ENCODE measurements at regions not wholly inside any gene's neighbourhood (a gene's known extent, or its start where the extent isn't known, plus 50 kb on each side); places are given as distances from the start of the nearest gene placed in this dataset.

DNA sequence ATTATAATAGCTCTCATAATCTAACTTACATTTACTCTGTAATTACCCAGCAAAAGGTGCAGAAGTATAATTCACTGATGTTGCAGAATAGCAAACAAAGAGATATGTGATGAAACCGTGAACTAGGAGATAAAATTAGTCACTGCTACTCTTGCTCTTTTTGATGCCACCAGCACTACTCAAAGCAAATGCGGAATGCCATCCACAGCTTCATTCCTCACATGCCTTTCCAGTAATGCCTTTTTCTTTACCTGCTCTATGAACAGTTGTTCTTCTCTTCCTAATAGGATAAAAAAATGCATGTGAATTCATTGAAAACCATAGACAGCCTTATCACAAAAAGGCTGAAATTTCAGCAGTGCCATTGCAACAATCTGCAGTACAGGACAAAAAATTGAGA lies 1129.5 kb downstream of the DIAPH3 start:
- DNase-seq (ENCODE audit: unreplicated experiment): no peak
- intact Hi-C loops (cut with micrococcal nuclease): no loop called here
- Mint-ChIP-seq H3K27me3 (ENCODE audit: insufficient read depth, unreplicated experiment) (no peaks in the 10 kb centered on the region), H3K4me1 (ENCODE audit: insufficient read depth, unreplicated experiment) (peaks cover 5% of the 10 kb centered on the region), H3K4me3 (ENCODE audit: unreplicated experiment) (no peak overlapping the region), H3K36me3 (ENCODE audit: insufficient read depth, unreplicated experiment) (no peaks in the 10 kb centered on the region), H3K27ac (ENCODE audit: low read depth, unreplicated experiment) (no peak overlapping the region), H3K9me3 (ENCODE audit: unreplicated experiment) (no peaks in the 10 kb centered on the region)
- TF ChIP-seq, protein P1, sequence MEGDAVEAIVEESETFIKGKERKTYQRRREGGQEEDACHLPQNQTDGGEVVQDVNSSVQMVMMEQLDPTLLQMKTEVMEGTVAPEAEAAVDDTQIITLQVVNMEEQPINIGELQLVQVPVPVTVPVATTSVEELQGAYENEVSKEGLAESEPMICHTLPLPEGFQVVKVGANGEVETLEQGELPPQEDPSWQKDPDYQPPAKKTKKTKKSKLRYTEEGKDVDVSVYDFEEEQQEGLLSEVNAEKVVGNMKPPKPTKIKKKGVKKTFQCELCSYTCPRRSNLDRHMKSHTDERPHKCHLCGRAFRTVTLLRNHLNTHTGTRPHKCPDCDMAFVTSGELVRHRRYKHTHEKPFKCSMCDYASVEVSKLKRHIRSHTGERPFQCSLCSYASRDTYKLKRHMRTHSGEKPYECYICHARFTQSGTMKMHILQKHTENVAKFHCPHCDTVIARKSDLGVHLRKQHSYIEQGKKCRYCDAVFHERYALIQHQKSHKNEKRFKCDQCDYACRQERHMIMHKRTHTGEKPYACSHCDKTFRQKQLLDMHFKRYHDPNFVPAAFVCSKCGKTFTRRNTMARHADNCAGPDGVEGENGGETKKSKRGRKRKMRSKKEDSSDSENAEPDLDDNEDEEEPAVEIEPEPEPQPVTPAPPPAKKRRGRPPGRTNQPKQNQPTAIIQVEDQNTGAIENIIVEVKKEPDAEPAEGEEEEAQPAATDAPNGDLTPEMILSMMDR (IDR thresholded peaks at IDR 0.05; ENCODE audit: unreplicated experiment): no peak
- no TSS peak for BruUV-seq (replicated peaks)
- POLR2A ChIA-PET: no interaction called here
- CTCF ChIA-PET: no interaction called here

DNA sequence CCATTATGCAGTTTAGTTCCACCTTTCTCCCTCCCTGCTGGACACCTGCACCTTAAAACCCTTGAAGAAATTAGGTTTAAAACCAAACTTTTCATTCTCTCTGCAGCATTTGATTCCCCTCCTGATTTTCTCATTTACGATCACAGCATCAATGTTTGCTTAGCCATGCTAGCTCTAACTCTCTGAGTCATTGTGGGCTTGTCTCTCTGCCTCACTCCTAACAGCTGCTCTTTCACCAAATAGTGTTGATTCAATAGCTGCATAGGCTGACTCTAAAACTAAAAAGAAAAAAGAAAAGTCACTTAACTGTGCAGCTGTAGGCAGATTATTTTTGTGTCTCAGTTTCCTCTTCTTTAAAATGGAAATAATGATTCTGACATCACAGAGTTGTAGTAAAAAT lies 1124.9 kb downstream of the DIAPH3 start:
- Mint-ChIP-seq H3K4me3 (ENCODE audit: unreplicated experiment) (no peak overlapping the region), H3K27me3 (ENCODE audit: insufficient read depth, unreplicated experiment) (no peaks in the 10 kb centered on the region), H3K4me1 (ENCODE audit: insufficient read depth, unreplicated experiment) (peaks cover 5% of the 10 kb centered on the region), H3K36me3 (ENCODE audit: insufficient read depth, unreplicated experiment) (no peaks in the 10 kb centered on the region), H3K9me3 (ENCODE audit: unreplicated experiment) (no peaks in the 10 kb centered on the region), H3K27ac (ENCODE audit: low read depth, unreplicated experiment) (no peak overlapping the region)
- ChIA-PET POLR2A (no interaction called here), CTCF (no interaction called here)
- intact Hi-C loops (cut with micrococcal nuclease): no loop called here
- peak; percentile 34 for DNase-seq (ENCODE audit: unreplicated experiment)
- TF ChIP-seq, protein P1 (IDR thresholded peaks at IDR 0.05; ENCODE audit: unreplicated experiment): no peak
- BruUV-seq (replicated peaks): no TSS peak

GRCh38 chr13:59043016-59043415 lies 1120.7 kb downstream of the DIAPH3 start:
- Mint-ChIP-seq H3K9me3 (ENCODE audit: unreplicated experiment) (no peaks in the 10 kb centered on the region), H3K4me1 (ENCODE audit: insufficient read depth, unreplicated experiment) (peaks cover 5% of the 10 kb centered on the region), H3K27ac (ENCODE audit: low read depth, unreplicated experiment) (no peak overlapping the region), H3K27me3 (ENCODE audit: insufficient read depth, unreplicated experiment) (no peaks in the 10 kb centered on the region), H3K4me3 (ENCODE audit: unreplicated experiment) (no peak overlapping the region), H3K36me3 (ENCODE audit: insufficient read depth, unreplicated experiment) (no peaks in the 10 kb centered on the region)
- TF ChIP-seq, protein P1 (IDR thresholded peaks at IDR 0.05; ENCODE audit: unreplicated experiment): no peak
- no TSS peak for BruUV-seq (replicated peaks)
- no peak for DNase-seq (ENCODE audit: unreplicated experiment)
- intact Hi-C loops (cut with micrococcal nuclease): no loop called here
- ChIA-PET CTCF (interaction anchor here (0.7 kb wide), 1 partner anchor 1416 kb away, joined by 3 read pairs; no protein-coding TSS in a partner anchor), POLR2A (interaction anchor here (0.6 kb wide), 1 partner anchor 139 kb away, joined by 4 read pairs; no protein-coding TSS in a partner anchor)

DNA sequence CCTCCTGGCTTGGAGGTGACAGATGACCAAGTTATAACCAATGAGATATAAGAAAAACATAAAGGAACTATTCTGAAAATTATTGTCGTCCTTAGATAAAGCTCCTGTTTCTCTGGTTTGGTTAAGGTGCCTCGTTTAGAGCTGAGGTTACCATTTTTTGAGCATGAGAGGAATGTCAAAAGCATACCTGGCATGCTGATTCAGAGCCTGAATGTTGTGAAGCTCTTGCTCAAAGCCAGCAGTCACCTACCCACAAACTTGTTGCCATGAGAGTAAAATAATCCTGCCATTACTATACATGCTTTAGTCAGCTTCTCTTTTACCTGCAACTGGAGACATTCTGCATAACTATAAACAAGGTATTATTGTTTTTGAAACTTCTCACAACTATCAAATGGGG lies 1116.2 kb downstream of the DIAPH3 start:
- intact Hi-C loops (cut with micrococcal nuclease): no loop called here
- no TSS peak for BruUV-seq (replicated peaks)
- Mint-ChIP-seq H3K9me3 (ENCODE audit: unreplicated experiment) (peaks cover 12% of the 10 kb centered on the region), H3K27ac (ENCODE audit: low read depth, unreplicated experiment) (no peak overlapping the region), H3K36me3 (ENCODE audit: insufficient read depth, unreplicated experiment) (no peaks in the 10 kb centered on the region), H3K4me1 (ENCODE audit: insufficient read depth, unreplicated experiment) (no peaks in the 10 kb centered on the region), H3K4me3 (ENCODE audit: unreplicated experiment) (no peak overlapping the region), H3K27me3 (ENCODE audit: insufficient read depth, unreplicated experiment) (peaks cover 18% of the 10 kb centered on the region)
- CTCF ChIA-PET: interaction anchor here (0.8 to 1.2 kb wide), 2 partner anchors 57 to 1423 kb away, joined by 3 read pairs; no protein-coding TSS in a partner anchor
- TF ChIP-seq, protein P1 (IDR thresholded peaks at IDR 0.05; ENCODE audit: unreplicated experiment): no peak
- POLR2A ChIA-PET: no interaction called here
- DNase-seq (ENCODE audit: unreplicated experiment): no peak
